T-helper 1 cell treated with Interleukin-12 subunit alpha and Interleukin-12 subunit beta and Interleukin-4 antibody, amounts not matched to agents 30 μg/mL and 1 μg/mL, for 36 hours (primary cell): ENCODE measurements at regions not wholly inside any gene's neighbourhood (a gene's known extent, or its start where the extent isn't known, plus 50 kb on each side); places are given as distances from the start of the nearest gene placed in this dataset.

Source experiments
- H3K27ac Mint-ChIP-seq: one replicate; pipeline ENCODE4 v1.8.0; 2021; ENCODE audit warnings: mild to moderate bottlenecking, mixed read lengths
- H3K27me3 Mint-ChIP-seq: one replicate; pipeline ENCODE4 v1.8.0; 2021; ENCODE audit warnings: low read depth, mixed read lengths
- H3K36me3 Mint-ChIP-seq: one replicate; pipeline ENCODE4 v1.8.0; 2021; ENCODE audit warnings: low read depth, mixed read lengths
- H3K4me1 Mint-ChIP-seq: one replicate; pipeline ENCODE4 v1.8.0; 2021; ENCODE audit warnings: low read depth, mixed read lengths
- H3K4me3 Mint-ChIP-seq: one replicate; pipeline ENCODE4 v1.8.0; 2021; ENCODE audit warnings: mild to moderate bottlenecking, moderate library complexity, mixed read lengths
- H3K9me3 Mint-ChIP-seq: one replicate; pipeline ENCODE4 v1.8.0; 2021; ENCODE audit warnings: mixed read lengths

GRCh38 chr21:18950045-18950740 is 546.6 kb upstream of the TMPRSS15 start:
- Mint-ChIP-seq H3K4me3 (no peak overlapping the region), H3K4me1 (no peaks in the 10 kb centered on the region), H3K27ac (no peak overlapping the region), H3K27me3 (no peaks in the 10 kb centered on the region), H3K9me3 (peaks cover 18% of the 10 kb centered on the region), H3K36me3 (no peaks in the 10 kb centered on the region)

- Mint-ChIP-seq H3K4me3 (no peak overlapping the region), H3K4me1 (no peaks in the 10 kb centered on the region), H3K27me3 (no peaks in the 10 kb centered on the region), H3K36me3 (no peaks in the 10 kb centered on the region), H3K27ac (no peak overlapping the region), H3K9me3 (peaks cover 18% of the 10 kb centered on the region)
These were observed 547.9 kb upstream of the TMPRSS15 start for GRCh38 chr21:18951271-18952038.

GRCh38 chr21:18954441-18954844 is 550.9 kb upstream of the TMPRSS15 start:
- H3K36me3 Mint-ChIP-seq: no peaks in the 10 kb centered on the region
- no peak overlapping the region for H3K27ac Mint-ChIP-seq
- H3K4me3 Mint-ChIP-seq: no peak overlapping the region
- H3K9me3 Mint-ChIP-seq: peaks cover 15% of the 10 kb centered on the region
- H3K27me3 Mint-ChIP-seq: no peaks in the 10 kb centered on the region
- H3K4me1 Mint-ChIP-seq: no peaks in the 10 kb centered on the region

GRCh38 chr21:18959817-18960216 is 556.2 kb upstream of the TMPRSS15 start:
- Mint-ChIP-seq H3K27me3 (no peaks in the 10 kb centered on the region), H3K4me3 (no peak overlapping the region), H3K4me1 (no peaks in the 10 kb centered on the region), H3K36me3 (no peaks in the 10 kb centered on the region), H3K27ac (no peak overlapping the region), H3K9me3 (peaks cover 15% of the 10 kb centered on the region)

GRCh38 chr21:18960306-18960705 is 556.7 kb upstream of the TMPRSS15 start:
- Mint-ChIP-seq H3K4me3 (no peak overlapping the region), H3K36me3 (no peaks in the 10 kb centered on the region), H3K27ac (no peak overlapping the region), H3K4me1 (no peaks in the 10 kb centered on the region), H3K27me3 (no peaks in the 10 kb centered on the region), H3K9me3 (peaks cover 15% of the 10 kb centered on the region)

GRCh38 chr21:18970416-18970815 is 566.8 kb upstream of the TMPRSS15 start:
- H3K4me3 Mint-ChIP-seq: no peak overlapping the region
- H3K9me3 Mint-ChIP-seq: peaks cover 47% of the 10 kb centered on the region
- no peaks in the 10 kb centered on the region for H3K27me3 Mint-ChIP-seq
- no peaks in the 10 kb centered on the region for H3K4me1 Mint-ChIP-seq
- H3K27ac Mint-ChIP-seq: no peak overlapping the region
- H3K36me3 Mint-ChIP-seq: no peaks in the 10 kb centered on the region

- Mint-ChIP-seq H3K9me3 (peaks cover 49% of the 10 kb centered on the region), H3K27ac (no peak overlapping the region), H3K4me3 (no peak overlapping the region), H3K4me1 (no peaks in the 10 kb centered on the region), H3K27me3 (no peaks in the 10 kb centered on the region), H3K36me3 (no peaks in the 10 kb centered on the region)
These were observed 567.4 kb upstream of the TMPRSS15 start for GRCh38 chr21:18970941-18971340.

- peaks cover 27% of the 10 kb centered on the region for H3K9me3 Mint-ChIP-seq
- no peaks in the 10 kb centered on the region for H3K4me1 Mint-ChIP-seq
- no peak overlapping the region for H3K27ac Mint-ChIP-seq
- no peaks in the 10 kb centered on the region for H3K36me3 Mint-ChIP-seq
- no peaks in the 10 kb centered on the region for H3K27me3 Mint-ChIP-seq
- no peak overlapping the region for H3K4me3 Mint-ChIP-seq
These were observed 582.0 kb upstream of the TMPRSS15 start for GRCh38 chr21:18985584-18985983.

- Mint-ChIP-seq H3K9me3 (peaks cover 27% of the 10 kb centered on the region), H3K27me3 (no peaks in the 10 kb centered on the region), H3K36me3 (no peaks in the 10 kb centered on the region), H3K4me3 (no peak overlapping the region), H3K4me1 (no peaks in the 10 kb centered on the region), H3K27ac (no peak overlapping the region)
These were observed 582.6 kb upstream of the TMPRSS15 start for GRCh38 chr21:18986197-18986596.

GRCh38 chr21:18987520-18988026 is 584.0 kb upstream of the TMPRSS15 start:
- Mint-ChIP-seq H3K36me3 (no peaks in the 10 kb centered on the region), H3K4me3 (no peak overlapping the region), H3K9me3 (peaks cover 20% of the 10 kb centered on the region), H3K27me3 (no peaks in the 10 kb centered on the region), H3K27ac (no peak overlapping the region), H3K4me1 (no peaks in the 10 kb centered on the region)

GRCh38 chr21:18989953-18990495 is 586.4 kb upstream of the TMPRSS15 start:
- H3K36me3 Mint-ChIP-seq: no peaks in the 10 kb centered on the region
- peaks cover 20% of the 10 kb centered on the region for H3K9me3 Mint-ChIP-seq
- H3K27me3 Mint-ChIP-seq: no peaks in the 10 kb centered on the region
- H3K4me3 Mint-ChIP-seq: no peak overlapping the region
- H3K27ac Mint-ChIP-seq: no peak overlapping the region
- H3K4me1 Mint-ChIP-seq: no peaks in the 10 kb centered on the region

- peaks cover 29% of the 10 kb centered on the region for H3K9me3 Mint-ChIP-seq
- no peak overlapping the region for H3K4me3 Mint-ChIP-seq
- no peaks in the 10 kb centered on the region for H3K36me3 Mint-ChIP-seq
- H3K27me3 Mint-ChIP-seq: no peaks in the 10 kb centered on the region
- no peaks in the 10 kb centered on the region for H3K4me1 Mint-ChIP-seq
- H3K27ac Mint-ChIP-seq: no peak overlapping the region
These were observed 588.3 kb upstream of the TMPRSS15 start for GRCh38 chr21:18991846-18992245.

GRCh38 chr21:19010251-19010650 is 606.7 kb upstream of the TMPRSS15 start:
- no peaks in the 10 kb centered on the region for H3K27me3 Mint-ChIP-seq
- no peak overlapping the region for H3K27ac Mint-ChIP-seq
- no peaks in the 10 kb centered on the region for H3K36me3 Mint-ChIP-seq
- H3K4me1 Mint-ChIP-seq: no peaks in the 10 kb centered on the region
- H3K9me3 Mint-ChIP-seq: peaks cover 42% of the 10 kb centered on the region
- H3K4me3 Mint-ChIP-seq: no peak overlapping the region

- no peaks in the 10 kb centered on the region for H3K4me1 Mint-ChIP-seq
- H3K27ac Mint-ChIP-seq: no peak overlapping the region
- H3K27me3 Mint-ChIP-seq: no peaks in the 10 kb centered on the region
- H3K9me3 Mint-ChIP-seq: peaks cover 41% of the 10 kb centered on the region
- no peaks in the 10 kb centered on the region for H3K36me3 Mint-ChIP-seq
- H3K4me3 Mint-ChIP-seq: no peak overlapping the region
These were observed 607.4 kb upstream of the TMPRSS15 start for GRCh38 chr21:19010996-19011395.

GRCh38 chr21:19011451-19011850 is 607.9 kb upstream of the TMPRSS15 start:
- H3K27me3 Mint-ChIP-seq: no peaks in the 10 kb centered on the region
- H3K9me3 Mint-ChIP-seq: peaks cover 38% of the 10 kb centered on the region
- no peaks in the 10 kb centered on the region for H3K4me1 Mint-ChIP-seq
- H3K27ac Mint-ChIP-seq: no peak overlapping the region
- H3K36me3 Mint-ChIP-seq: no peaks in the 10 kb centered on the region
- no peak overlapping the region for H3K4me3 Mint-ChIP-seq
